K562 (cell line): ENCODE measurements at regions not wholly inside any gene's neighbourhood (a gene's known extent, or its start where the extent isn't known, plus 50 kb on each side); places are given as distances from the start of the nearest gene placed in this dataset.

Experiments
- ATAC-seq: fragments of 200-7000 bp; cut with Tn5 transposase; 3 replicates; pipeline ENCODE4 v1.9.1; 2020; ENCODE audit warnings: moderate library complexity
- BruUV-seq: library from RNA; stranded (reverse); fragments of 400-500 nt; replicated peaks from 2 replicates; lab custom pipeline; 2021; lab: Mats Ljungman, UMichigan
- CTCF ChIA-PET: fragments of 300-600 bp; formaldehyde crosslinking; extraction: SDS; loops from one replicate; lab custom pipeline; 2021; ENCODE audit warnings: low intra/inter-chr PET ratio; lab: Yijun Ruan, JAX
- POLR2A ChIA-PET: fragments of 300-600, 350-650 bp; sonication (Branson Sonifier 250); formaldehyde crosslinking; extraction: SDS; loops from one replicate; lab custom pipeline; 2021; ENCODE audit warnings: antibody characterized with exemption, inconsistent platforms; lab: Yijun Ruan, JAX
- DNase-seq, 4 experiments: peaks; one replicate each; pipeline versions ENCODE4 v3.0.0 to v3.0.0-alpha.2; 2011 to 2018; ENCODE audit warnings: low spot score in 3 of 4, mixed read lengths in 3 of 4; ENCODE audit errors: extremely low read depth in 1 of 4
- FAIRE-seq: peaks from 2 replicates; lab custom pipeline; 2011; peaks lifted over from hg19 to GRCh38; lab: Jason Lieb, UNC
- H2AFZ ChIP-seq: 2 replicates; pipeline ENCODE4 v1.6.0; 2011; ENCODE audit warnings: low read depth, low read length, control low read depth, inconsistent platforms
- H3K27ac ChIP-seq: fragments of 200-600 bp; 3 replicates; pipeline ENCODE4 v1.8.0; 2011; ENCODE audit warnings: low read depth, mild to moderate bottlenecking, control low read depth, inconsistent platforms, low read length, moderate library complexity, mixed read lengths; ENCODE audit errors: extremely low read depth
- H3K27me3 ChIP-seq, 2 experiments: fragments of 300-600 bp in 1 of 2; 2 replicates in 1 of 2; 3 replicates in 1 of 2; pipeline versions ENCODE4 v1.6.0 to v1.8.0; 2011; ENCODE audit warnings: inconsistent platforms in 2 of 2, low read length in 2 of 2, mild to moderate bottlenecking in 1 of 2, mixed read lengths in 1 of 2, moderate library complexity in 1 of 2; ENCODE audit not compliant: control insufficient read depth in 2 of 2, insufficient read depth in 2 of 2
- H3K36me3 ChIP-seq: fragments of 300-600 bp; 3 replicates; pipeline ENCODE4 v1.8.0; 2011; ENCODE audit warnings: mild to moderate bottlenecking, low read length, inconsistent platforms; ENCODE audit not compliant: control insufficient read depth, insufficient read depth
- H3K4me1 ChIP-seq, 2 experiments: fragments of 200-600 bp in 1 of 2; replicated peaks in 1 of 2; 2 replicates in 1 of 2; 3 replicates in 1 of 2; pipeline versions ENCODE4 v1.5.1 to v1.8.0; 2011; ENCODE audit warnings: inconsistent platforms in 2 of 2, low read length in 2 of 2, mild to moderate bottlenecking in 1 of 2, mixed read lengths in 1 of 2, moderate library complexity in 1 of 2; ENCODE audit not compliant: control insufficient read depth in 2 of 2, insufficient read depth in 2 of 2
- H3K4me2 ChIP-seq: 2 replicates; pipeline ENCODE4 v1.6.1; 2011; ENCODE audit warnings: low read length, control low read depth, inconsistent platforms, mixed read lengths; ENCODE audit not compliant: insufficient read depth
- H3K4me3 ChIP-seq: fragments of 200-600 bp; sonication (generic), shearing (Covaris generic); 2 replicates; pipeline ENCODE4 v1.5.1; 2016; ENCODE audit warnings: control low read depth, inconsistent platforms
- H3K79me2 ChIP-seq: fragments of 200-600 bp; 3 replicates; pipeline ENCODE4 v1.8.0; 2011; ENCODE audit warnings: low read length, inconsistent platforms; ENCODE audit not compliant: control insufficient read depth, insufficient read depth
- H3K9ac ChIP-seq, 2 experiments: 2 replicates each; pipeline versions ENCODE4 v1.6.0 to v1.6.1; 2011; ENCODE audit warnings: low read depth in 2 of 2, low read length in 2 of 2, control low read depth in 1 of 2, inconsistent platforms in 1 of 2, mild to moderate bottlenecking in 1 of 2, mixed read lengths in 1 of 2; ENCODE audit not compliant: insufficient read depth in 1 of 2
- H3K9me1 ChIP-seq: one replicate; pipeline ENCODE4 v1.6.0; 2011; ENCODE audit warnings: inconsistent platforms, mild to moderate bottlenecking, low read length, moderate library complexity; ENCODE audit not compliant: control insufficient read depth, insufficient read depth
- H3K9me3 ChIP-seq: replicated peaks from 2 replicates; pipeline ENCODE4 v1.5.1; 2011; ENCODE audit warnings: low read depth, low read length, inconsistent platforms; ENCODE audit not compliant: control insufficient read depth, insufficient read depth
- H4K20me1 ChIP-seq: replicated peaks from 2 replicates; pipeline ENCODE4 v1.6.1; 2011; ENCODE audit warnings: low read length, inconsistent platforms, mixed read lengths; ENCODE audit not compliant: control insufficient read depth, insufficient read depth
- ATF1 ChIP-seq, 2 experiments: fragments of 450-650 bp in 1 of 2; IDR thresholded peaks; 2 replicates each; pipeline ENCODE4 v1.6.1; 2016; ENCODE audit warnings: missing compliant biosample characterization in 1 of 2, missing genetic modification characterization in 1 of 2
- BDP1 ChIP-seq: IDR thresholded peaks from 3 replicates; pipeline ENCODE4 v1.6.1; 2011; ENCODE audit not compliant: insufficient read length, insufficient read depth
- CBX5 ChIP-seq: IDR thresholded peaks from 2 replicates; pipeline ENCODE4 v1.6.1; 2014; ENCODE audit warnings: low read depth, borderline replicate concordance
- ILK ChIP-seq: fragments of 450-650 bp; IDR thresholded peaks from 2 replicates; pipeline ENCODE4 v1.6.1; 2016; ENCODE audit warnings: missing genetic modification characterization, low read depth, mild to moderate bottlenecking, missing compliant biosample characterization, moderate library complexity, borderline replicate concordance
- KHSRP ChIP-seq: fragments of 450-650 bp; IDR thresholded peaks from 2 replicates; pipeline ENCODE4 v1.6.1; 2017
- PHF21A ChIP-seq: fragments of 450-650 bp; IDR thresholded peaks from 2 replicates; pipeline ENCODE4 v1.6.1; 2017; ENCODE audit warnings: low read depth, borderline replicate concordance
- RBM34 ChIP-seq: fragments of 200-400 bp; formaldehyde crosslinking; IDR thresholded peaks from 2 replicates; pipeline ENCODE4 v1.6.1; 2018; ENCODE audit warnings: low read length, borderline replicate concordance; ENCODE audit not compliant: insufficient read depth
- TGIF2 ChIP-seq: sonication (generic); formaldehyde crosslinking; IDR thresholded peaks from 2 replicates; pipeline ENCODE4 v1.8.1; 2022; ENCODE audit warnings: mild to moderate bottlenecking, missing genetic modification reagents, moderate library complexity
- TSC22D4 ChIP-seq: fragments of 450-650 bp; IDR thresholded peaks from 2 replicates; pipeline ENCODE4 v1.6.1; 2016; ENCODE audit warnings: missing genetic modification characterization, missing biosample characterization, control low read depth
- ZNF280A ChIP-seq: fragments of 450-650 bp; IDR thresholded peaks from 2 replicates; pipeline ENCODE4 v1.6.1; 2018; ENCODE audit warnings: mild to moderate bottlenecking, low read depth; ENCODE audit not compliant: partially characterized antibody
- WGBS: fragments of 100-300 bp; shearing (Covaris generic); methylation state at CpG from one replicate; pipeline ENCODE4 v1.1.6; 2016; ENCODE audit warnings: low coverage, mixed read lengths; ENCODE audit not compliant: insufficient coverage; ENCODE audit errors: missing lambda C conversion rate; 5-methylcytosine and 5-hydroxymethylcytosine counted together
- in situ Hi-C: fragments of 300-500 bp; cut with MboI; formaldehyde crosslinking; loops from 4 replicates; pipeline ENCODE4 v1.15.0; 2018; ENCODE audit warnings: inconsistent platforms, mixed read lengths
- intact Hi-C: fragments of 100-400 bp; cut with micrococcal nuclease; formaldehyde crosslinking; loops from 2 replicates; pipeline ENCODE4 v1.14.2; 2022
- TF ChIP-seq, protein P1 (sequence below): fragments of 250-450 bp; sonication (Bioruptor Pico); IDR thresholded peaks from 2 replicates; pipeline ENCODE4 v1.4.0; 2020
- TF ChIP-seq, protein P2 (sequence below): sonication (generic); formaldehyde crosslinking; IDR thresholded peaks from 2 replicates; pipeline ENCODE4 v1.8.0; 2022; ENCODE audit warnings: mild to moderate bottlenecking, missing genetic modification reagents
- TF ChIP-seq, protein P3 (sequence below), 2 experiments: fragments of 250-450 bp in 1 of 2; fragments of 450-650 bp in 1 of 2; sonication (Bioruptor Pico) in 1 of 2; IDR thresholded peaks; 2 replicates each; pipeline versions ENCODE4 v1.6.1 to v1.8.0; 2016 to 2021; ENCODE audit warnings: mild to moderate bottlenecking in 2 of 2, moderate library complexity in 2 of 2, missing compliant biosample characterization in 1 of 2, missing genetic modification characterization in 1 of 2

- H3K36me3 ChIP-seq: no peaks in the 10 kb centered on the region
- DNase-seq (no peak), FAIRE-seq (no peak), ATAC-seq (no peak)
- H3K4me1 ChIP-seq: no peaks in the 10 kb centered on the region
- no peaks in the 10 kb centered on the region for H3K9me3 ChIP-seq
- CTCF ChIA-PET: no interaction called here
- no peaks in the 10 kb centered on the region for H3K79me2 ChIP-seq
- peaks cover 0 to 9% of the 10 kb centered on the region in 2 experiments; a peak in 1 of 5 replicates for H3K27me3 ChIP-seq
- no peak overlapping the region for H3K4me2 ChIP-seq
- no peak overlapping the region for H3K4me3 ChIP-seq
- in situ Hi-C loops (no loop called here), intact Hi-C loops (no loop called here)
- no TSS peak for BruUV-seq
- no peak overlapping the region for H3K27ac ChIP-seq
- H3K9ac ChIP-seq: no peak overlapping the region
- POLR2A ChIA-PET: no interaction called here
- no peaks in the 10 kb centered on the region for H3K9me1 ChIP-seq
- WGBS: 0% methylated on average over 6 of the region's 6 CpGs
- H4K20me1 ChIP-seq: no peaks in the 10 kb centered on the region
- H2AFZ ChIP-seq: no peak overlapping the region
- TF ChIP-seq, protein P1, sequence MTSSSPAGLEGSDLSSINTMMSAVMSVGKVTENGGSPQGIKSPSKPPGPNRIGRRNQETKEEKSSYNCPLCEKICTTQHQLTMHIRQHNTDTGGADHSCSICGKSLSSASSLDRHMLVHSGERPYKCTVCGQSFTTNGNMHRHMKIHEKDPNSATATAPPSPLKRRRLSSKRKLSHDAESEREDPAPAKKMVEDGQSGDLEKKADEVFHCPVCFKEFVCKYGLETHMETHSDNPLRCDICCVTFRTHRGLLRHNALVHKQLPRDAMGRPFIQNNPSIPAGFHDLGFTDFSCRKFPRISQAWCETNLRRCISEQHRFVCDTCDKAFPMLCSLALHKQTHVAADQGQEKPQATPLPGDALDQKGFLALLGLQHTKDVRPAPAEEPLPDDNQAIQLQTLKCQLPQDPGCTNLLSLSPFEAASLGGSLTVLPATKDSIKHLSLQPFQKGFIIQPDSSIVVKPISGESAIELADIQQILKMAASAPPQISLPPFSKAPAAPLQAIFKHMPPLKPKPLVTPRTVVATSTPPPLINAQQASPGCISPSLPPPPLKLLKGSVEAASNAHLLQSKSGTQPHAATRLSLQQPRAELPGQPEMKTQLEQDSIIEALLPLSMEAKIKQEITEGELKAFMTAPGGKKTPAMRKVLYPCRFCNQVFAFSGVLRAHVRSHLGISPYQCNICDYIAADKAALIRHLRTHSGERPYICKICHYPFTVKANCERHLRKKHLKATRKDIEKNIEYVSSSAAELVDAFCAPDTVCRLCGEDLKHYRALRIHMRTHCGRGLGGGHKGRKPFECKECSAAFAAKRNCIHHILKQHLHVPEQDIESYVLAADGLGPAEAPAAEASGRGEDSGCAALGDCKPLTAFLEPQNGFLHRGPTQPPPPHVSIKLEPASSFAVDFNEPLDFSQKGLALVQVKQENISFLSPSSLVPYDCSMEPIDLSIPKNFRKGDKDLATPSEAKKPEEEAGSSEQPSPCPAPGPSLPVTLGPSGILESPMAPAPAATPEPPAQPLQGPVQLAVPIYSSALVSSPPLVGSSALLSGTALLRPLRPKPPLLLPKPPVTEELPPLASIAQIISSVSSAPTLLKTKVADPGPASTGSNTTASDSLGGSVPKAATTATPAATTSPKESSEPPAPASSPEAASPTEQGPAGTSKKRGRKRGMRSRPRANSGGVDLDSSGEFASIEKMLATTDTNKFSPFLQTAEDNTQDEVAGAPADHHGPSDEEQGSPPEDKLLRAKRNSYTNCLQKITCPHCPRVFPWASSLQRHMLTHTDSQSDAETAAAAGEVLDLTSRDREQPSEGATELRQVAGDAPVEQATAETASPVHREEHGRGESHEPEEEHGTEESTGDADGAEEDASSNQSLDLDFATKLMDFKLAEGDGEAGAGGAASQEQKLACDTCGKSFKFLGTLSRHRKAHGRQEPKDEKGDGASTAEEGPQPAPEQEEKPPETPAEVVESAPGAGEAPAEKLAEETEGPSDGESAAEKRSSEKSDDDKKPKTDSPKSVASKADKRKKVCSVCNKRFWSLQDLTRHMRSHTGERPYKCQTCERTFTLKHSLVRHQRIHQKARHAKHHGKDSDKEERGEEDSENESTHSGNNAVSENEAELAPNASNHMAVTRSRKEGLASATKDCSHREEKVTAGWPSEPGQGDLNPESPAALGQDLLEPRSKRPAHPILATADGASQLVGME (CRISPR knock-in tag): no peak
- TF ChIP-seq RBM34 (no peak), TGIF2 (no peak), TSC22D4 (tag) (no peak), ZNF280A (no peak), BDP1 (no peak), KHSRP (no peak), ILK (tag) (no peak), CBX5 (no peak), PHF21A (no peak), ATF1 (CRISPR knock-in tag; IDR thresholded peaks at IDR 0.05) (no peak), ATF1 (tag; IDR thresholded peaks at IDR 0.05) (no peak)
- TF ChIP-seq, protein P2, sequence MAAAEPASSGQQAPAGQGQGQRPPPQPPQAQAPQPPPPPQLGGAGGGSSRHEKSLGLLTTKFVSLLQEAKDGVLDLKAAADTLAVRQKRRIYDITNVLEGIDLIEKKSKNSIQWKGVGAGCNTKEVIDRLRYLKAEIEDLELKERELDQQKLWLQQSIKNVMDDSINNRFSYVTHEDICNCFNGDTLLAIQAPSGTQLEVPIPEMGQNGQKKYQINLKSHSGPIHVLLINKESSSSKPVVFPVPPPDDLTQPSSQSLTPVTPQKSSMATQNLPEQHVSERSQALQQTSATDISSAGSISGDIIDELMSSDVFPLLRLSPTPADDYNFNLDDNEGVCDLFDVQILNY: no peak
- TF ChIP-seq, protein P3, sequence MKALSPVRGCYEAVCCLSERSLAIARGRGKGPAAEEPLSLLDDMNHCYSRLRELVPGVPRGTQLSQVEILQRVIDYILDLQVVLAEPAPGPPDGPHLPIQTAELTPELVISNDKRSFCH (CRISPR knock-in tag; IDR thresholded peaks at IDR 0.05): no peak
- TF ChIP-seq, protein P3 (tag; IDR thresholded peaks at IDR 0.05): no peak
Observed at GRCh38 chr1:90210633-90211491, 216.0 kb downstream of the ZNF326 start.
